ENCODE measurements at regions not wholly inside any gene's neighbourhood (a gene's known extent, or its start where the extent isn't known, plus 50 kb on each side); places are given as distances from the start of the nearest gene placed in this dataset.

GRCh38 chr17:73840829-73841228 is 196.6 kb upstream of the SDK2 start:
- Histone ChIP-seq H4K20me1 (replicated peaks in 1 of 2; ENCODE audit: control insufficient read depth in 1 of 2, insufficient read depth in 2 of 2, low read length in 2 of 2) (no peaks in the 10 kb centered on the region), H3K23ac (ENCODE audit: insufficient read length) (no peak overlapping the region), H4K91ac (replicated peaks; ENCODE audit: insufficient read length, low read length) (no peak overlapping the region), H3K4me2 (ENCODE audit: insufficient read depth in 1 of 2, low read depth in 2 of 2, low read length in 2 of 2) (no peak overlapping the region), H3K14ac (ENCODE audit: insufficient read length) (no peak overlapping the region), H2BK12ac (ENCODE audit: low read depth, low read length) (no peak overlapping the region), H4K5ac (ENCODE audit: insufficient read length, low read depth, low read length) (no peak overlapping the region), H2BK20ac (ENCODE audit: low read length) (no peak overlapping the region), H3K4me3 (ENCODE audit: extremely low read depth in 1 of 4, insufficient read depth in 2 of 4, low read depth in 3 of 4, low read length in 4 of 4) (no peak overlapping the region), H3K18ac (ENCODE audit: extremely low read depth, low read length) (no peak overlapping the region), H3K23me2 (ENCODE audit: low read depth, low read length) (no peaks in the 10 kb centered on the region), H3K79me2 (ENCODE audit: control insufficient read depth in 1 of 2, insufficient read depth in 2 of 2, low read length in 2 of 2) (no peaks in the 10 kb centered on the region), H3K36me3 (ENCODE audit: control insufficient read depth in 2 of 4, insufficient read depth in 4 of 4, low read length in 3 of 4) (no peaks in the 10 kb centered on the region), H3K56ac (replicated peaks; ENCODE audit: insufficient read length, low read depth, low read length) (no peak overlapping the region), H2AFZ (ENCODE audit: low read length) (no peak overlapping the region), H3K27ac (ENCODE audit: low read depth, low read length) (no peak overlapping the region), H2BK5ac (ENCODE audit: low read depth, low read length) (no peak overlapping the region), H2BK15ac (ENCODE audit: low read length) (no peak overlapping the region), H3K9ac (replicated peaks in 1 of 4; ENCODE audit: extremely low read depth in 1 of 4, low read depth in 3 of 4, low read length in 3 of 4) (no peak overlapping the region), H4K8ac (ENCODE audit: extremely low read depth, insufficient read depth, low read length) (no peak overlapping the region), H3K27me3 (replicated peaks in 1 of 4; ENCODE audit: control insufficient read depth in 3 of 4, extremely low read depth in 1 of 4, insufficient read depth in 3 of 4, low read length in 3 of 4) (no peaks in the 10 kb centered on the region), H2BK120ac (replicated peaks; ENCODE audit: low read depth, low read length) (no peak overlapping the region), H3K79me1 (ENCODE audit: low read depth, low read length) (no peaks in the 10 kb centered on the region), H3K9me3 (ENCODE audit: insufficient read depth in 2 of 2, low read depth in 1 of 2, low read length in 1 of 2) (0 out of 4 replicates have a peak, but pooled peaks cover 0 to 3% of the 10 kb centered on the region in 2 experiments), H2AK5ac (ENCODE audit: low read depth, low read length) (no peak overlapping the region), H3K4ac (replicated peaks; ENCODE audit: insufficient read length, low read depth, low read length) (no peak overlapping the region), H3K4me1 (replicated peaks in 1 of 4; ENCODE audit: control insufficient read depth in 3 of 4, insufficient read depth in 4 of 4, low read length in 3 of 4) (no peaks in the 10 kb centered on the region)
- no peak for DNase-seq (ENCODE audit: low read depth in 1 of 2, low spot score in 2 of 2)
- ChIA-PET CTCF (ENCODE audit: partially characterized antibody) (interaction anchor here (0.7 to 5.5 kb wide), 23 partner anchors 18 to 658 kb away, joined by 3 to 24 read pairs (median 4); no protein-coding TSS in a partner anchor), POLR2A (ENCODE audit: partially characterized antibody) (no interaction called here)
- 94% methylated on average over 1 of the region's 1 CpG; no CpG with 5 or more reads in 1 of the 2 experiments for WGBS, 2 experiments (ENCODE audit: extremely low coverage in 1 of 2, insufficient coverage in 1 of 2, insufficient read length in 1 of 2, insufficient replicate concordance in 2 of 2, low coverage in 1 of 2, low lambda C conversion rate in 2 of 2, missing lambda C conversion rate in 1 of 2)
- no peak for TF ChIP-seq SIN3A (conservative IDR thresholded peaks at IDR 0.05 in 1 of 2, IDR thresholded peaks at IDR 0.05 in 1 of 2; ENCODE audit: low read depth in 1 of 2, low read length in 2 of 2)
- no peak for TF ChIP-seq GTF2F1 (IDR thresholded peaks at IDR 0.05; ENCODE audit: borderline replicate concordance, low read depth, low read length)
- TF ChIP-seq ATF2 (IDR thresholded peaks at IDR 0.05; ENCODE audit: low read length): no peak
- TF ChIP-seq RNF2 (IDR thresholded peaks at IDR 0.05; ENCODE audit: borderline replicate concordance, low read depth, low read length, missing control alignments, poor library complexity, severe bottlenecking): no peak
- no peak for TF ChIP-seq KDM1A (IDR thresholded peaks at IDR 0.05; ENCODE audit: borderline replicate concordance, low read length)
- no peak for TF ChIP-seq RFX5 (IDR thresholded peaks at IDR 0.05; ENCODE audit: borderline replicate concordance, low read depth, low read length)
- no peak for FAIRE-seq
